CD8-positive, alpha-beta memory T cell (primary cell): ENCODE measurements at regions not wholly inside any gene's neighbourhood (a gene's known extent, or its start where the extent isn't known, plus 50 kb on each side); places are given as distances from the start of the nearest gene placed in this dataset.

Experiments used
- CTCF ChIA-PET: fragments of 350-600 bp; sonication (Branson Sonifier 250); formaldehyde crosslinking; loops from one replicate; lab custom pipeline; 2021; ENCODE audit warnings: antibody characterized with exemption; lab: Charles Lee
- POLR2A ChIA-PET: fragments of 350-600 bp; sonication (Branson Sonifier 250); formaldehyde crosslinking; loops from one replicate; lab custom pipeline; 2021; ENCODE audit warnings: antibody characterized with exemption; lab: Charles Lee
- DNase-seq, 5 donors: peaks; one replicate each; pipeline versions ENCODE4 v3.0.0 to v3.0.0-alpha.2; 2020 to 2022; ENCODE audit warnings: mixed read lengths in 1 of 5
- H3K27ac ChIP-seq: one replicate; pipeline ENCODE4 v1.7.0; 2013; ENCODE audit warnings: low read depth, mild to moderate bottlenecking, low read length, moderate library complexity
- H3K27me3 ChIP-seq: 2 replicates; pipeline ENCODE4 v1.7.0; 2013; ENCODE audit warnings: low read length, mild to moderate bottlenecking; ENCODE audit not compliant: insufficient read depth, poor library complexity, severe bottlenecking
- H3K36me3 ChIP-seq: 2 replicates; pipeline ENCODE4 v1.7.0; 2013; ENCODE audit warnings: mild to moderate bottlenecking, low read length, moderate library complexity; ENCODE audit not compliant: insufficient read depth
- H3K4me1 ChIP-seq: 2 replicates; pipeline ENCODE4 v1.7.0; 2013; ENCODE audit warnings: mild to moderate bottlenecking, low read length, moderate library complexity; ENCODE audit not compliant: insufficient read depth
- H3K4me3 ChIP-seq: 2 replicates; pipeline ENCODE4 v1.7.0; 2013; ENCODE audit warnings: mild to moderate bottlenecking, low read length
- H3K9me3 ChIP-seq: 2 replicates; pipeline ENCODE4 v1.7.0; 2013; ENCODE audit warnings: mild to moderate bottlenecking, low read length
- H3K27ac Mint-ChIP-seq, 8 donors: one replicate each; pipeline ENCODE4 v1.8.0; 2020 to 2021; ENCODE audit warnings: mixed read lengths in 8 of 8, mild to moderate bottlenecking in 6 of 8, inconsistent platforms in 3 of 8, moderate library complexity in 3 of 8
- H3K27me3 Mint-ChIP-seq, 2 donors: one replicate each; pipeline ENCODE4 v1.8.0; 2020 to 2021; ENCODE audit warnings: mixed read lengths in 2 of 2, mild to moderate bottlenecking in 1 of 2, moderate library complexity in 1 of 2
- H3K36me3 Mint-ChIP-seq, 3 donors: one replicate each; pipeline ENCODE4 v1.8.0; 2020 to 2021; ENCODE audit warnings: mixed read lengths in 3 of 3, inconsistent platforms in 1 of 3, mild to moderate bottlenecking in 1 of 3
- H3K4me1 Mint-ChIP-seq, 3 donors: one replicate each; pipeline ENCODE4 v1.8.0; 2020 to 2021; ENCODE audit warnings: mixed read lengths in 3 of 3, inconsistent platforms in 1 of 3, mild to moderate bottlenecking in 1 of 3
- H3K4me3 Mint-ChIP-seq, 7 donors: one replicate each; pipeline ENCODE4 v1.8.0; 2020 to 2021; ENCODE audit warnings: mixed read lengths in 7 of 7, mild to moderate bottlenecking in 6 of 7, moderate library complexity in 4 of 7, inconsistent platforms in 2 of 7
- H3K9me3 Mint-ChIP-seq, 5 donors: one replicate each; pipeline ENCODE4 v1.8.0; 2020 to 2022; ENCODE audit warnings: mixed read lengths in 5 of 5, mild to moderate bottlenecking in 3 of 5, moderate library complexity in 2 of 5, inconsistent platforms in 1 of 5

- H3K36me3 Mint-ChIP-seq = no peaks in the 10 kb centered on the region
- H3K9me3 Mint-ChIP-seq = no peaks in the 10 kb centered on the region
- H3K9me3 ChIP-seq = no peaks in the 10 kb centered on the region
- no peak overlapping the region for H3K27ac ChIP-seq
- H3K4me3 ChIP-seq = no peak overlapping the region
- H3K27me3 Mint-ChIP-seq = no peaks in the 10 kb centered on the region
- ChIA-PET POLR2A (no interaction called here), CTCF (interaction anchor here (1.4 kb wide), 1 partner anchor 11 kb away, joined by 3 read pairs; no protein-coding TSS in a partner anchor)
- peak overlapping the region in 1 of 8 donors; percentile 61 for H3K27ac Mint-ChIP-seq
- no peak for DNase-seq
- H3K4me1 ChIP-seq = peaks cover 14% of the 10 kb centered on the region
- H3K4me3 Mint-ChIP-seq = no peak overlapping the region
- H3K36me3 ChIP-seq = no peaks in the 10 kb centered on the region
- peaks cover 12 to 15% (median 12%) of the 10 kb centered on the region in 3 donors for H3K4me1 Mint-ChIP-seq
- H3K27me3 ChIP-seq = no peaks in the 10 kb centered on the region
These were observed 298.2 kb upstream of the KLF3 start for GRCh38 chr4:38365748-38366310.

- peaks cover 12 to 15% (median 12%) of the 10 kb centered on the region in 3 donors for H3K4me1 Mint-ChIP-seq
- H3K27me3 Mint-ChIP-seq = no peaks in the 10 kb centered on the region
- H3K9me3 Mint-ChIP-seq = no peaks in the 10 kb centered on the region
- Histone ChIP-seq H3K27ac (no peak overlapping the region), H3K4me3 (no peak overlapping the region), H3K4me1 (peaks cover 14% of the 10 kb centered on the region), H3K9me3 (no peaks in the 10 kb centered on the region), H3K27me3 (no peaks in the 10 kb centered on the region), H3K36me3 (no peaks in the 10 kb centered on the region)
- ChIA-PET CTCF (interaction anchor here (1.4 kb wide), 1 partner anchor 11 kb away, joined by 3 read pairs; no protein-coding TSS in a partner anchor), POLR2A (no interaction called here)
- DNase-seq = no peak
- peak overlapping the region in 3 of 8 donors; percentile 10 to 61 (median 13) for H3K27ac Mint-ChIP-seq
- H3K36me3 Mint-ChIP-seq = no peaks in the 10 kb centered on the region
- no peak overlapping the region for H3K4me3 Mint-ChIP-seq
These were observed 297.5 kb upstream of the KLF3 start for GRCh38 chr4:38366456-38366855.

GRCh38 chr4:38366997-38367396 lies 297.0 kb upstream of the KLF3 start:
- H3K36me3 Mint-ChIP-seq = no peaks in the 10 kb centered on the region
- H3K4me3 ChIP-seq = no peak overlapping the region
- no peaks in the 10 kb centered on the region for H3K27me3 ChIP-seq
- no peaks in the 10 kb centered on the region for H3K9me3 Mint-ChIP-seq
- POLR2A ChIA-PET = no interaction called here
- H3K27me3 Mint-ChIP-seq = no peaks in the 10 kb centered on the region
- H3K36me3 ChIP-seq = no peaks in the 10 kb centered on the region
- peaks cover 12 to 15% (median 12%) of the 10 kb centered on the region in 3 donors for H3K4me1 Mint-ChIP-seq
- H3K27ac Mint-ChIP-seq = peak overlapping the region in 1 of 8 donors; percentile 33
- no peak for DNase-seq
- peaks cover 14% of the 10 kb centered on the region for H3K4me1 ChIP-seq
- no peak overlapping the region for H3K27ac ChIP-seq
- CTCF ChIA-PET = no interaction called here
- no peak overlapping the region for H3K4me3 Mint-ChIP-seq
- H3K9me3 ChIP-seq = no peaks in the 10 kb centered on the region

- H3K9me3 Mint-ChIP-seq = no peaks in the 10 kb centered on the region
- Histone ChIP-seq H3K4me1 (peaks cover 14% of the 10 kb centered on the region), H3K27me3 (no peaks in the 10 kb centered on the region), H3K9me3 (no peaks in the 10 kb centered on the region), H3K36me3 (no peaks in the 10 kb centered on the region), H3K4me3 (no peak overlapping the region), H3K27ac (no peak overlapping the region)
- H3K4me3 Mint-ChIP-seq = no peak overlapping the region
- peak overlapping the region in 1 of 8 donors; percentile 34 for H3K27ac Mint-ChIP-seq
- CTCF ChIA-PET = no interaction called here
- peaks cover 12 to 18% (median 16%) of the 10 kb centered on the region in 3 donors for H3K4me1 Mint-ChIP-seq
- peaks cover 0 to 4% (median 0%) of the 10 kb centered on the region in 3 donors for H3K36me3 Mint-ChIP-seq
- H3K27me3 Mint-ChIP-seq = peaks cover 0 to 4% of the 10 kb centered on the region in 2 donors
- no peak for DNase-seq
- POLR2A ChIA-PET = interaction anchor here (0.6 kb wide), 1 partner anchor 291 kb away, joined by 3 read pairs; no protein-coding TSS in a partner anchor
These were observed 296.3 kb upstream of the KLF3 start for GRCh38 chr4:38367642-38368174.

- no peak for DNase-seq
These were observed 295.4 kb upstream of the KLF3 start for GRCh38 chr4:38368613-38369012.

GRCh38 chr4:38371391-38371851 lies 292.6 kb upstream of the KLF3 start:
- Histone ChIP-seq H3K9me3 (no peaks in the 10 kb centered on the region), H3K4me1 (peaks cover 6% of the 10 kb centered on the region), H3K27me3 (no peaks in the 10 kb centered on the region), H3K27ac (no peak overlapping the region), H3K36me3 (no peaks in the 10 kb centered on the region), H3K4me3 (no peak overlapping the region)
- Mint-ChIP-seq H3K27me3 (peaks cover 0 to 4% of the 10 kb centered on the region in 2 donors), H3K36me3 (peaks cover 0 to 7% (median 0%) of the 10 kb centered on the region in 3 donors), H3K4me3 (no peak overlapping the region), H3K9me3 (no peaks in the 10 kb centered on the region), H3K4me1 (peaks cover 6 to 24% (median 15%) of the 10 kb centered on the region in 3 donors), H3K27ac (no peak overlapping the region)
- no peak for DNase-seq
- POLR2A ChIA-PET = no interaction called here
- CTCF ChIA-PET = interaction anchor here (0.8 kb wide), 1 partner anchor 52 kb away, joined by 3 read pairs; no protein-coding TSS in a partner anchor

More at GRCh38 chr4:38368613-38369012, 295.4 kb upstream of the KLF3 start:
- Mint-ChIP-seq H3K27me3 (peaks cover 0 to 4% of the 10 kb centered on the region in 2 donors), H3K4me1 (peaks cover 12 to 26% (median 20%) of the 10 kb centered on the region in 3 donors), H3K36me3 (peaks cover 0 to 7% (median 0%) of the 10 kb centered on the region in 3 donors), H3K9me3 (no peaks in the 10 kb centered on the region), H3K4me3 (no peak overlapping the region), H3K27ac (peak overlapping the region in 1 of 8 donors; percentile 47)
- H3K9me3 ChIP-seq = no peaks in the 10 kb centered on the region
- H3K27me3 ChIP-seq = no peaks in the 10 kb centered on the region
- no peak overlapping the region for H3K27ac ChIP-seq
- H3K4me1 ChIP-seq = peaks cover 14% of the 10 kb centered on the region
- POLR2A ChIA-PET = no interaction called here
- no peak overlapping the region for H3K4me3 ChIP-seq
- no peaks in the 10 kb centered on the region for H3K36me3 ChIP-seq
- CTCF ChIA-PET = no interaction called here

GRCh38 chr4:38373375-38373774 lies 290.6 kb upstream of the KLF3 start:
- no peaks in the 10 kb centered on the region for H3K9me3 ChIP-seq
- Mint-ChIP-seq H3K27me3 (peaks cover 0 to 4% of the 10 kb centered on the region in 2 donors), H3K36me3 (peaks cover 0 to 11% (median 0%) of the 10 kb centered on the region in 3 donors), H3K27ac (no peak overlapping the region), H3K4me3 (no peak overlapping the region), H3K4me1 (peaks cover 0 to 11% (median 7%) of the 10 kb centered on the region in 3 donors), H3K9me3 (no peaks in the 10 kb centered on the region)
- no peaks in the 10 kb centered on the region for H3K36me3 ChIP-seq
- H3K27me3 ChIP-seq = no peaks in the 10 kb centered on the region
- H3K27ac ChIP-seq = no peak overlapping the region
- DNase-seq = no peak
- no peak overlapping the region for H3K4me3 ChIP-seq
- ChIA-PET CTCF (no interaction called here), POLR2A (no interaction called here)
- no peaks in the 10 kb centered on the region for H3K4me1 ChIP-seq

GRCh38 chr4:38377195-38377594 lies 286.8 kb upstream of the KLF3 start:
- Mint-ChIP-seq H3K9me3 (peaks cover 0 to 2% (median 0%) of the 10 kb centered on the region in 5 donors), H3K27ac (peak overlapping the region in 1 of 8 donors; percentile 51), H3K4me3 (no peak overlapping the region), H3K4me1 (peaks cover 0 to 11% (median 7%) of the 10 kb centered on the region in 3 donors), H3K36me3 (peaks cover 0 to 11% (median 0%) of the 10 kb centered on the region in 3 donors), H3K27me3 (peaks cover 0 to 4% of the 10 kb centered on the region in 2 donors)
- ChIA-PET CTCF (no interaction called here), POLR2A (no interaction called here)
- Histone ChIP-seq H3K27ac (no peak overlapping the region), H3K4me1 (no peaks in the 10 kb centered on the region), H3K4me3 (no peak overlapping the region), H3K36me3 (no peaks in the 10 kb centered on the region), H3K9me3 (no peaks in the 10 kb centered on the region), H3K27me3 (no peaks in the 10 kb centered on the region)
- no peak for DNase-seq
